Epidermal melanocyte (primary cell): ENCODE measurements at regions not wholly inside any gene's neighbourhood (a gene's known extent, or its start where the extent isn't known, plus 50 kb on each side); places are given as distances from the start of the nearest gene placed in this dataset.
"Not testable (repeated sequence)": the region's sequence is repeated elsewhere in the genome, so short reads cannot be mapped to it uniquely, and the experiment has no call there.

Source experiments
- DNase-seq: peaks from one replicate; pipeline ENCODE4 v3.0.0; 2011; ENCODE audit warnings: low spot score; ENCODE audit not compliant: insufficient read length

- DNase-seq: no peak
Observed at GRCh38 chr1:58932859-58933598, 149.2 kb upstream of the JUN start.

DNA sequence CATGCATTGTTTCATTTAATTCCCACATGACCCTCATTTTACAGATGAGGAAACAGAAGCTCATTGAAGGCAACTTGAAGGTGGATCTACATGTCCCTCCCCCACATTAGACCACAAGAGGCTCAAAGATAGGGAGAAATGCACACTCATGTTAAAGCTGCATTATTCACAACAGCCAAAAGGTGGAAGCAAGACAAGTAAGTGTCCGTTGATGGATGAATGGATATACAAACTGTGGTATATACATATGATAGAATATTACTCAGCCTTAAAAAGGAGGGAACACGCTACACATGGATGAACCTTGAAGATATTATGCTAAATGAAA, 149.7 kb upstream of the JUN start:
- no peak for DNase-seq

GRCh38 chr1:58934706-58935105, 150.9 kb upstream of the JUN start:
- DNase-seq: no peak

DNA sequence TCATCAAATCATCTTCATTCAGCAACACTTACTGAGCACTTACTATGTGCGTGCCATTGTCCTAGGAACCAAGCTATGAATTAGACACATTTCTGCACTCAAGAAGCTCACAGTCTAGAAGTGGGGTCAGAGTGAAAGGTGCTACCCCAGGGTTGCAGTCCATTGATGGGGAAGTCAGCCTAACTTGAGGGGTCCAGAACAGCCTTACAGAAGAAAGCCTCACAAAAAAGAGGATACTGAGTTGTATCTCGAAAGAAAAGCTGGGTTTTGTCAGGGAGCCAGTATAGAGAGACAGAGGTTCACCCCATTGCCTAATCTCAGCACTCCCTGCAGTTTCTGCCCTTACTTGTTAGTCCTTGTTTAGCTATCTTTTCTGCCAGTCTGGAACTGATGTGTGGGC, 153.1 kb upstream of the JUN start:
- no peak for DNase-seq

- DNase-seq: no peak
Observed at GRCh38 chr1:58939146-58939545, 155.3 kb upstream of the JUN start.

DNA sequence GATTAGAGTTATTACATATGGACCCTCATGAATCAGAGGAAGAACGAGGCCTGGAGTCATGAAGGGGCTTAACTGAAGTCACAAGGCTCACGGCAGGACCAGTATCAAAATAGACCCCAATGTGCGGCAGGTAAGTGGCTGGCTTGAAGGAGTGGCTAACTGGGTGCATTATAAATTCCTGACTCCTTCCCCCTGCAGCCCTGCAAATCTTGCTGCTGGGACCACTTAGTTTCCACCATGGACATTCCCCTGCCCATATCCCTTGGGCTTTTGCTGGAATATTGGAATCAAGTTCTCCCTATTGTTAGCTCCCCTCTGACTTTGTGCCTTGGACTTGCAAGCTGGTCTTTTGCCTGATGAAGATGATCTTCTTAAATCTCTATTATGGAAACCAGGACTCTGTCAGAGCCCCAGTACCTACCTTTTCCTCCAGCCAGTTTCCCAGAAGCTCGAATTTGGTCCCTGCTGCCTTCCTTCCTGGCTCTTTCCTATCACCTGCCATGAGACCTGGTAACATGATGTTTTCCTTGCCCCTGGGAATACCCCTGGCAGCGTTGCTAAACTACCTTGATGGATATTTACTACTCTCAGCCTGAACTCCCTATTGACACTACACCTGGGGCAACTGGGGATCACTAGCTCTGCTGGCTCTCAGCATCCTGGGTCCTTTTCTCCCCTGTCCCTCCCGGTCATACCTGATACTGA, 156.0 kb upstream of the JUN start:
- DNase-seq: no peak

GRCh38 chr1:58941471-58942289, 157.8 kb upstream of the JUN start:
- DNase-seq: no peak

- DNase-seq: no peak
Observed at GRCh38 chr1:58942759-58943191, 158.9 kb upstream of the JUN start.

DNA sequence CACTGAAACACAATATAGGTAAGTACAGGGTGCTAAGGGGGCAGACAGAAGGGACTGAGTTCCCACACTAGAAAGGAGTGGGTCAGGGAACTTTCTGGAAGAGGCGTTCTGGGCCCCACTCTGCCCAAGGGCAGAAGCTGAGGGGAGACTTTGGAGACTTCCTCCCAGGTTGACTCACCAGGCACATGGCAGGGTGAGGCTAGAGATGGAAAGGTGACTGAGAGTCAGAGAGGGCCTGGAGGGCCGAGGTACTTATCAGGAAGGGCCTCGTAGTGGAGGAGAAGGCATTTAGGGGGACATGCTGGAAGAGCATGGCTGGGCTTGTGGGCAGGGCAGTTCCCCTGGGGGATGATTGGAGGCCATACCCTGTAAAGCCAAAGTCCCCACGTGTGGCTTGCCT, 159.9 kb upstream of the JUN start:
- no peak for DNase-seq

- no peak for DNase-seq
Observed at GRCh38 chr1:58944439-58944838, 160.6 kb upstream of the JUN start.

GRCh38 chr1:58946390-58946789, 162.5 kb upstream of the JUN start:
- no peak for DNase-seq

GRCh38 chr1:58948671-58949070, 164.8 kb upstream of the JUN start:
- no peak for DNase-seq

DNA sequence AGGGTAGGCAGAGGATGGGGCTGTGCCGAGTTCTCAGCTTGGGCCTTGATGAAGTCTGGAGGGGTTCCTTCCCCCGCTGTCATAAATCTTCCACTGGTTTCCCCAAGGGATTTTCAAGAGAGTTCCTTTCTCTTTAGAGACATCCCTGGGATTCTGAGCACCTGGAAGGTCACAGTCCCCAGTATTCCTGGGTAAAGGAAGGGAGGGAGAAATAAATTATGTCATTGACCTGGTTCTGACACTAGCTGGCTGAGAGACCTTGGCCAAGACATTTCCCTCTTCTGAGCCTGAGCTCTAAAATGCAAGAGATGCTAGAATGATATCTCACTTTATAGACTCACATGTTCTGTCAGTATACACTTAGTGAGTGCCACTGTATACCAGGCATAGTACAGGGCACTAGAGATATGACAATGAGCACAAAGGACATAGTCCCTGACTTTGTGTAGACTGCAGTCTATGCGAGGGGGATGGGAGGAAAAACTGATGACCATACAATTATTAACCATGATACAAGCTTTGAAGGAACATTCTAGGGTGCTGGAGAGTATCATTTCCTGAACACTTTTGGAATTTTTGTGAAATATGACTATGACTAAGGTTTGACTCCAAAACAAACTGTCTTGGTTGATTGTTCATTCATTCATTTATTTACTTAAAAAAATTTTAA, 165.8 kb upstream of the JUN start:
- DNase-seq: no peak

DNA sequence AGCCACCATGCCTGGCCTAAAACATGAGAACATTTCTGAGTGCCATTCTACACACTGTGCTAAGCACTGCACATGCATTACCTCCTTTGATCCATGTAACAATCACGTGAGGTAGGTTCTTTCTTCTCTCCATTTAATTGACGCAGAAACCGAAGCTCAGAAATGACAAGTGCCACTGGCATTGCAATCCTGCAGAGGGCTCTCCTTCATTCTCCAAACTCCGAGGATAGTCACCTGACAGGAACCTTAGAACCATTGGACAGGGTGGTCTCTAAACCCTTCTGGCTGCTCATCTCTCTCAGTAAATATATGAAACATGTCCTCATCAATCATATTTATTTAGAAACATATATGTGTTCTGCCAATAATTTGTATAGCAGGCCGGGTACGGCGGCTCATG, 167.1 kb upstream of the JUN start:
- no peak for DNase-seq

- not testable (repeated sequence) for DNase-seq
Observed at GRCh38 chr1:58953951-58954350, 170.1 kb upstream of the JUN start.

DNA sequence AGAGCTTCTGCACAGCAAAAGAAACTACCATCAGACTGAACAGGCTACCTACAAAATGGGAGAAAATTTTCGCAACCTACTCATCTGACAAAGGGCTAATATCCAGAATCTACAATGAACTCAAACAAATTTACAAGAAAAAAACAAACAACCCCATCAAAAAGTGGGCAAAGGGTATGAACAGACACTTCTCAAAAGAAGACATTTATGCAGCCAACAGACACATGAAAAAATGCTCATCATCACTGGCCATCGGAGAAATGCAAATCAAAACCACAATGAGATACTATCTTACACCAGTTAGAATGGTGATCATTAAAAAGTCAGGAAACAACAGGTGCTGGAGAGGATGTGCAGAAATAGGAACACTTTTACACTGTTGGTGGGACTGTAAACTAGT, 179.4 kb upstream of the JUN start:
- not testable (repeated sequence) for DNase-seq

DNA sequence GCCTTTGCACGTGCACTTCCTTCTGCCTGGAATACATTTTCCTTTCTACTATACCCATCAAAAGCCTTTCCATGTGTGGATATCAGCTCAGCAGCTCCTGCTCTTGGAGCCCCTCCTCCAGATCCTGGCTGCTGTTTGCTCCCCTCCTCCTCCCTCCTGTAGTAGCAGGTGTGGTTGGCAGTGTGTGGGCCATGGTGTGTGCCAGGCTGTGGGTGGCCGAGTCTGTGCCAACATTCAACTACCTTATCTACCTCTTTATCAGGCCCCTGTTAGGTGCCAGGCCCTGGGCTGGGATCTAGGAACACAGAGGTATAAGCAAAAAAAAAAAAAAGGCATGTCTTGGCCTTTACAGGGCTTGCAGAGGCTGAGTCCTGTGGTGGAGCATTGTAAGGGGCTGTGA, 180.6 kb upstream of the JUN start:
- no peak for DNase-seq

DNA sequence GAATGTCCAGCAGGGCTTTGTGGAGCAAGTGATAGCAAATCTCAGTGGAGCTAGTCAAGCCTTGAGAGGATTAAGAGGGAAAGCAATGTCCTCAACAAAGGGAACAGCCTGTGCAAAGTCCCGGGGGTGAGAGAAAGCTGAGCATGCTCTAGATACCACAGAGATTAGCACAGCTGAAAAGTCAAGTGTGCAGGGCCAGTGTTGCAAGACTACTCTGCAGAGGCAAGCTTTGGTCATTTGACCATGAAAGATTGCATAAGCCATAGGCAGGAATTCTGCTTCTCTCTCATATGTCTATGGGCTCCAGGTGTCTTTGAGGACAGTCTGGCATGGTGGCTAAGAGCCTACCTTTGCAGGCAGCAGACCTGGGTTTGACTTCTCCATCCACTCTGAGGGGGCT, 181.0 kb upstream of the JUN start:
- DNase-seq: no peak

DNA sequence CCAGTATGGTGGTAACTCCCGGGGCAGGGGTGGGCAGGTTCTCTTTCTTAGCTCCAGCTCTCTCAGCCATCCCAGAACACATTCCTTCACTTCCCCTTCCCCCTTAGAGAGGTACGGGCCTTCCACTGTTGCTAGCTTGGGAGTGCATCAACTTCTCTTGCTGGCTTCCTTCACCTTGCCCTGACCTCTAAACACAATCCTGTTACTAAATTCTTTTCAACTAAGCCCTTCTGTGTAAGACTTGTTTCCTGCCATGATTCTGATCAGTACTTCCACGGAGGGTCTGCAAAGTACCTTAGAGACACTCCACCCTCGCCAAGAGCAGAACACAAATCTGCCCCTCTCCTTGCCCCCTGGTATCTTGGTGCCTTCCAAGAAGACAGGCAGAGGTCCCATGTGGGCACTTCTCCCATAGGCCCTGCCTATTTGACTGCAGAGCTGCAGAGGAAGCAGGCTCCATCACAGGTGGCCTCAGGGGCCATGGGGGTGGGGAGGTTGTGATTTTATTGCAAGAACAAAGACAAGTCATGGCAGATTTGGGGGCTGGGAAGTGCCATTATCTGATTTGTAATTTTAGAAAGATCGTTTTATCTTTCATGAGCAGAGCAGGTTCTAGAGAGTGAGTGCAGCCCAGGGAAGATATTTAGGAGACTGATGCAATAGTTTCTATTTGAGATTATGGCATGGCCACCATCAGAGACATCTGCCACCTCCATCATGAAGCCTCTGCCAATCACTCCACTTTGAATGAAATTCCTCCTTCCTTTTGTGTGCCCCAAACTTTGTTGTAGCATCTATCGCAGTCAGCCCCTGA, 182.5 kb upstream of the JUN start:
- DNase-seq: no peak

GRCh38 chr1:58966917-58967740, 183.3 kb upstream of the JUN start:
- DNase-seq: no peak
